HCT116 (cell line): ENCODE measurements at regions not wholly inside any gene's neighbourhood (a gene's known extent, or its start where the extent isn't known, plus 50 kb on each side); places are given as distances from the start of the nearest gene placed in this dataset.

Source experiments
- ATAC-seq: fragments of 200-7000 bp; cut with Tn5 transposase; 2 replicates; pipeline ENCODE4 v1.9.1; 2020; ENCODE audit warnings: mild to moderate bottlenecking, moderate library complexity
- BruUV-seq: library from RNA; stranded (reverse); fragments of 400-500 nt; replicated peaks from 2 replicates; lab custom pipeline; 2021; lab: Mats Ljungman, UMichigan
- CTCF ChIA-PET: fragments of 300-600 bp; sonication (Branson Sonifier 250); formaldehyde crosslinking; loops from one replicate; lab custom pipeline; 2021; ENCODE audit warnings: antibody characterized with exemption; lab: Charles Lee
- POLR2A ChIA-PET: fragments of 300-600, 350-600 bp; sonication (Branson Sonifier 250); formaldehyde crosslinking; loops from one replicate; lab custom pipeline; 2021; ENCODE audit warnings: antibody characterized with exemption; lab: Charles Lee
- RAD21 ChIA-PET, 2 experiments: fragments of 300-600 bp; sonication (Branson Sonifier 250); formaldehyde crosslinking; loops; one replicate each; lab custom pipeline; 2023; ENCODE audit warnings: low total read pairs in 2 of 2; ENCODE audit not compliant: uncharacterized antibody in 2 of 2, unreplicated experiment in 2 of 2, low non-redundant PET in 1 of 2; lab: Charles Lee
- DNase-seq: peaks from one replicate; pipeline ENCODE4 v3.0.0-alpha.2; 2010; ENCODE audit warnings: low read depth, low spot score
- H2AFZ ChIP-seq: fragments of 200-600 bp; shearing (Covaris generic), sonication (generic); 2 replicates; pipeline ENCODE4 v1.6.1; 2017; ENCODE audit warnings: low read depth, mixed run types, mixed read lengths, antibody characterized with exemption, low read length; ENCODE audit not compliant: poor library complexity, severe bottlenecking
- H3K27ac ChIP-seq: 2 replicates; pipeline ENCODE4 v1.5.1; 2012; ENCODE audit warnings: low read depth, low read length
- H3K27me3 ChIP-seq: fragments of 200-600 bp; sonication (generic); 2 replicates; pipeline ENCODE4 v1.6.1; 2016; ENCODE audit warnings: mixed run types, low read length, mixed read lengths; ENCODE audit not compliant: insufficient read depth
- H3K36me3 ChIP-seq, 2 experiments: fragments of 200-500 bp in 1 of 2; fragments of 200-600 bp in 1 of 2; sonication (Bioruptor generic) in 1 of 2; sonication (generic) in 1 of 2; 2 replicates each; pipeline versions ENCODE4 v1.5.1 to v1.6.1; 2014 to 2016; ENCODE audit warnings: low read length in 2 of 2, inconsistent platforms in 1 of 2, mixed read lengths in 1 of 2, mixed run types in 1 of 2; ENCODE audit not compliant: insufficient read depth in 2 of 2, control insufficient read depth in 1 of 2
- H3K4me1 ChIP-seq, 2 experiments: fragments of 200-600 bp in 1 of 2; sonication (generic) in 1 of 2; 2 replicates each; pipeline versions ENCODE4 v1.5.1 to v1.6.1; 2012 to 2017; ENCODE audit warnings: low read length in 2 of 2, inconsistent platforms in 1 of 2, mild to moderate bottlenecking in 1 of 2, mixed read lengths in 1 of 2, mixed run types in 1 of 2, moderate library complexity in 1 of 2; ENCODE audit not compliant: insufficient read depth in 2 of 2, control insufficient read depth in 1 of 2
- H3K4me2 ChIP-seq: fragments of 200-600 bp; sonication (generic); 2 replicates; pipeline ENCODE4 v1.6.1; 2017; ENCODE audit warnings: mixed run types, low read length, mixed read lengths
- H3K4me3 ChIP-seq, 2 experiments: fragments of 200-600 bp in 1 of 2; sonication (generic) in 1 of 2; replicated peaks in 1 of 2; 2 replicates each; pipeline ENCODE4 v1.5.1; 2011 to 2016; ENCODE audit warnings: low read length in 2 of 2, control low read depth in 1 of 2, low read depth in 1 of 2, mild to moderate bottlenecking in 1 of 2, mixed read lengths in 1 of 2, mixed run types in 1 of 2
- H3K79me2 ChIP-seq: fragments of 200-600 bp; sonication (generic); 2 replicates; pipeline ENCODE4 v1.6.1; 2017; ENCODE audit warnings: mild to moderate bottlenecking, mixed run types, low read length, moderate library complexity, mixed read lengths; ENCODE audit not compliant: insufficient read depth
- H3K9ac ChIP-seq: fragments of 200-600 bp; sonication (generic); 2 replicates; pipeline ENCODE4 v1.6.1; 2016; ENCODE audit warnings: low read length, mixed read lengths
- H3K9me2 ChIP-seq: fragments of 200-600 bp; sonication (generic), shearing (Covaris generic); 2 replicates; pipeline ENCODE4 v1.6.1; 2017; ENCODE audit warnings: mixed run types, mild to moderate bottlenecking, moderate library complexity; ENCODE audit not compliant: insufficient read depth
- H3K9me3 ChIP-seq, 2 experiments: fragments of 200-500 bp in 1 of 2; fragments of 200-600 bp in 1 of 2; sonication (Bioruptor generic) in 1 of 2; sonication (generic) in 1 of 2; 2 replicates each; pipeline ENCODE4 v1.6.1; 2014 to 2017; ENCODE audit warnings: low read length in 2 of 2, mixed read lengths in 2 of 2, inconsistent platforms in 1 of 2, low read depth in 1 of 2, mild to moderate bottlenecking in 1 of 2, mixed run types in 1 of 2, moderate library complexity in 1 of 2; ENCODE audit not compliant: control insufficient read depth in 1 of 2, insufficient read depth in 1 of 2
- H4K20me1 ChIP-seq: fragments of 200-600 bp; sonication (generic), shearing (Covaris generic); 2 replicates; pipeline ENCODE4 v1.6.1; 2017; ENCODE audit warnings: mixed run types, mild to moderate bottlenecking, moderate library complexity; ENCODE audit not compliant: insufficient read depth
- CBX3 ChIP-seq: IDR thresholded peaks from 2 replicates; pipeline ENCODE4 v1.6.1; 2012; ENCODE audit warnings: low read depth
- CEBPB ChIP-seq: IDR thresholded peaks from 2 replicates; pipeline ENCODE4 v1.6.1; 2012; ENCODE audit warnings: low read depth
- EGR1 ChIP-seq: IDR thresholded peaks from 2 replicates; pipeline ENCODE4 v1.6.1; 2012; ENCODE audit warnings: low read depth
- ELF1 ChIP-seq: IDR thresholded peaks from 2 replicates; pipeline ENCODE4 v1.6.1; 2012; ENCODE audit warnings: low read depth, borderline replicate concordance
- EZH2 ChIP-seq: fragments of 200-600 bp; sonication (generic); IDR thresholded peaks from 2 replicates; pipeline ENCODE4 v1.6.1; 2017; ENCODE audit warnings: antibody characterized with exemption, mixed run types
- EZH2phosphoT487 ChIP-seq: fragments of 200-600 bp; IDR thresholded peaks from 2 replicates; pipeline ENCODE4 v1.6.1; 2018; ENCODE audit warnings: antibody characterized with exemption, borderline replicate concordance
- FOSL1 ChIP-seq: IDR thresholded peaks from 2 replicates; pipeline ENCODE4 v1.6.1; 2012; ENCODE audit warnings: low read depth
- JUND ChIP-seq: IDR thresholded peaks from 2 replicates; pipeline ENCODE4 v1.6.1; 2012
- RAD21 ChIP-seq: IDR thresholded peaks from 2 replicates; pipeline ENCODE4 v1.6.1; 2012; ENCODE audit warnings: low read depth, mild to moderate bottlenecking
- SIN3A ChIP-seq: IDR thresholded peaks from 2 replicates; pipeline ENCODE4 v1.6.1; 2012; ENCODE audit warnings: low read depth
- SP1 ChIP-seq: IDR thresholded peaks from 2 replicates; pipeline ENCODE4 v1.6.1; 2012; ENCODE audit warnings: low read depth
- SRF ChIP-seq: IDR thresholded peaks from 2 replicates; pipeline ENCODE4 v1.6.1; 2012; ENCODE audit warnings: low read depth
- TCF7L2 ChIP-seq: IDR thresholded peaks from 2 replicates; pipeline ENCODE4 v1.7.0; 2011; ENCODE audit warnings: borderline replicate concordance, inconsistent platforms; ENCODE audit not compliant: insufficient read depth, insufficient read length; ENCODE audit errors: extremely low read depth
- YY1 ChIP-seq: IDR thresholded peaks from 2 replicates; pipeline ENCODE4 v1.6.1; 2011; ENCODE audit warnings: low read length, low read depth, moderate library complexity, mild to moderate bottlenecking; ENCODE audit not compliant: insufficient replicate concordance; ENCODE audit errors: extremely low read depth
- ZFX ChIP-seq: fragments of 450-650 bp; IDR thresholded peaks from 2 replicates; pipeline ENCODE4 v1.6.1; 2017
- intact Hi-C: fragments of 100-400 bp; cut with micrococcal nuclease; formaldehyde crosslinking; loops from 2 replicates; pipeline ENCODE4 v1.10.0; 2022
- TF ChIP-seq, protein P1 (sequence below), 3 experiments: fragments of 200-600 bp in 1 of 3; sonication (generic) in 1 of 3; IDR thresholded peaks in 2 of 3; conservative IDR thresholded peaks in 1 of 3; 2 replicates each; pipeline ENCODE4 v1.5.1; 2012 to 2017; ENCODE audit warnings: low read depth in 2 of 3, low read length in 2 of 3, antibody characterized with exemption in 1 of 3, borderline replicate concordance in 1 of 3, control low read depth in 1 of 3, mild to moderate bottlenecking in 1 of 3, mixed read lengths in 1 of 3, mixed run types in 1 of 3, moderate library complexity in 1 of 3; ENCODE audit not compliant: insufficient read depth in 1 of 3
- TF ChIP-seq, protein P2 (sequence below): IDR thresholded peaks from 2 replicates; pipeline ENCODE4 v1.6.1; 2012; ENCODE audit warnings: low read depth
- TF ChIP-seq, protein P3 (sequence below): IDR thresholded peaks from 2 replicates; pipeline ENCODE4 v1.6.1; 2012

DNA sequence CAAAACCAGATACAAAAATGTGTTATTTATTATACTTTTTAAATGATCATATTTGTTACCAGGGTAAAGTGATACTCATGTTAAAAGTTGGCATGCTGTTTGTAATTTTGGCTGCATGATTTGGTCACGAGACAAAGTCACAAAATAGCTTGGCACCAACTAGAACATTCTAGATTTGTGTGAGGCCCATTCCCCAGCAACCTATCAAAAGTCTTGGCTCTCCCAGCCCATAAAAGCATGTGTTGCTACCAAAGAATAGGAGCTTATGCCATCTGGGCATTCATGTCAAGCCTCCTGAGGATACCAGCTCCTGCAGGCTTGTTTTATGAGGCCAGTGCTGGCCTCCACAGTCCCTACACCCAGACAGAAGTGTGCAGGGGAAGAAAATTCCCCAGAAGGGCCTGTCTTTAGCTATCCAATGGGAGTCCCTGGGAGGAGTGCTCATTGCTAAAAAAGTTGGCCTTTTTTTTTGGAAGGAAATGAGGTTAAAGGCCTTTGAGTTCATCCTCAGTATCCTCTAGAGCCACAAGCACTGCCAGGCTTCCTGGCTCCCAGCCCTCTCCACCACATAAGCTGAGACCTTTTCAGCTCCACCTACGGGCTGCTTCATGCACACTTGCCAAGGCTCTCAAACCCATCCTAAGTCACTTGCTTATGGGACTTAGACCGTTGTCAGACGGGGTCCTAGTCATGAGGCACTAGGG, 211.9 kb upstream of the EOLA2 start:
- TF ChIP-seq FOSL1 (no peak), TCF7L2 (no peak), SP1 (no peak), SIN3A (no peak), ZFX (no peak), JUND (no peak), ELF1 (no peak), CBX3 (no peak), RAD21 (no peak), YY1 (no peak), CEBPB (no peak), EZH2phosphoT487 (no peak), SRF (no peak), EZH2 (no peak), EGR1 (no peak)
- TF ChIP-seq, protein P1, sequence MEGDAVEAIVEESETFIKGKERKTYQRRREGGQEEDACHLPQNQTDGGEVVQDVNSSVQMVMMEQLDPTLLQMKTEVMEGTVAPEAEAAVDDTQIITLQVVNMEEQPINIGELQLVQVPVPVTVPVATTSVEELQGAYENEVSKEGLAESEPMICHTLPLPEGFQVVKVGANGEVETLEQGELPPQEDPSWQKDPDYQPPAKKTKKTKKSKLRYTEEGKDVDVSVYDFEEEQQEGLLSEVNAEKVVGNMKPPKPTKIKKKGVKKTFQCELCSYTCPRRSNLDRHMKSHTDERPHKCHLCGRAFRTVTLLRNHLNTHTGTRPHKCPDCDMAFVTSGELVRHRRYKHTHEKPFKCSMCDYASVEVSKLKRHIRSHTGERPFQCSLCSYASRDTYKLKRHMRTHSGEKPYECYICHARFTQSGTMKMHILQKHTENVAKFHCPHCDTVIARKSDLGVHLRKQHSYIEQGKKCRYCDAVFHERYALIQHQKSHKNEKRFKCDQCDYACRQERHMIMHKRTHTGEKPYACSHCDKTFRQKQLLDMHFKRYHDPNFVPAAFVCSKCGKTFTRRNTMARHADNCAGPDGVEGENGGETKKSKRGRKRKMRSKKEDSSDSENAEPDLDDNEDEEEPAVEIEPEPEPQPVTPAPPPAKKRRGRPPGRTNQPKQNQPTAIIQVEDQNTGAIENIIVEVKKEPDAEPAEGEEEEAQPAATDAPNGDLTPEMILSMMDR (IDR thresholded peaks at IDR 0.05 in 2 of 3, conservative IDR thresholded peaks at IDR 0.05 in 1 of 3; ENCODE audit: borderline replicate concordance in 1 of 3, insufficient read depth in 1 of 3, low read depth in 2 of 3, low read length in 2 of 3) = no peak
- TF ChIP-seq, protein P2, sequence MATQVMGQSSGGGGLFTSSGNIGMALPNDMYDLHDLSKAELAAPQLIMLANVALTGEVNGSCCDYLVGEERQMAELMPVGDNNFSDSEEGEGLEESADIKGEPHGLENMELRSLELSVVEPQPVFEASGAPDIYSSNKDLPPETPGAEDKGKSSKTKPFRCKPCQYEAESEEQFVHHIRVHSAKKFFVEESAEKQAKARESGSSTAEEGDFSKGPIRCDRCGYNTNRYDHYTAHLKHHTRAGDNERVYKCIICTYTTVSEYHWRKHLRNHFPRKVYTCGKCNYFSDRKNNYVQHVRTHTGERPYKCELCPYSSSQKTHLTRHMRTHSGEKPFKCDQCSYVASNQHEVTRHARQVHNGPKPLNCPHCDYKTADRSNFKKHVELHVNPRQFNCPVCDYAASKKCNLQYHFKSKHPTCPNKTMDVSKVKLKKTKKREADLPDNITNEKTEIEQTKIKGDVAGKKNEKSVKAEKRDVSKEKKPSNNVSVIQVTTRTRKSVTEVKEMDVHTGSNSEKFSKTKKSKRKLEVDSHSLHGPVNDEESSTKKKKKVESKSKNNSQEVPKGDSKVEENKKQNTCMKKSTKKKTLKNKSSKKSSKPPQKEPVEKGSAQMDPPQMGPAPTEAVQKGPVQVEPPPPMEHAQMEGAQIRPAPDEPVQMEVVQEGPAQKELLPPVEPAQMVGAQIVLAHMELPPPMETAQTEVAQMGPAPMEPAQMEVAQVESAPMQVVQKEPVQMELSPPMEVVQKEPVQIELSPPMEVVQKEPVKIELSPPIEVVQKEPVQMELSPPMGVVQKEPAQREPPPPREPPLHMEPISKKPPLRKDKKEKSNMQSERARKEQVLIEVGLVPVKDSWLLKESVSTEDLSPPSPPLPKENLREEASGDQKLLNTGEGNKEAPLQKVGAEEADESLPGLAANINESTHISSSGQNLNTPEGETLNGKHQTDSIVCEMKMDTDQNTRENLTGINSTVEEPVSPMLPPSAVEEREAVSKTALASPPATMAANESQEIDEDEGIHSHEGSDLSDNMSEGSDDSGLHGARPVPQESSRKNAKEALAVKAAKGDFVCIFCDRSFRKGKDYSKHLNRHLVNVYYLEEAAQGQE = no peak
- TF ChIP-seq, protein P3, sequence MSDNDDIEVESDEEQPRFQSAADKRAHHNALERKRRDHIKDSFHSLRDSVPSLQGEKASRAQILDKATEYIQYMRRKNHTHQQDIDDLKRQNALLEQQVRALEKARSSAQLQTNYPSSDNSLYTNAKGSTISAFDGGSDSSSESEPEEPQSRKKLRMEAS = no peak
- ChIA-PET POLR2A (no interaction called here), RAD21 (no interaction called here), CTCF (no interaction called here)
- intact Hi-C loops = no loop called here
- Histone ChIP-seq H3K9me3 (no peaks in the 10 kb centered on the region), H3K79me2 (no peaks in the 10 kb centered on the region), H3K4me3 (no peak overlapping the region), H3K27ac (no peak overlapping the region), H3K9ac (no peak overlapping the region), H3K27me3 (no peaks in the 10 kb centered on the region), H3K9me2 (no peaks in the 10 kb centered on the region), H3K36me3 (no peaks in the 10 kb centered on the region), H4K20me1 (no peaks in the 10 kb centered on the region), H3K4me2 (no peak overlapping the region), H3K4me1 (peaks cover 0 to 3% of the 10 kb centered on the region in 2 experiments; a peak in 1 of 4 replicates), H2AFZ (no peak overlapping the region)
- ATAC-seq (no peak), DNase-seq (no peak)
- BruUV-seq = no TSS peak
